B cell (primary cell): ENCODE measurements at regions not wholly inside any gene's neighbourhood (a gene's known extent, or its start where the extent isn't known, plus 50 kb on each side); places are given as distances from the start of the nearest gene placed in this dataset.

Source experiments
- EZH2 ChIP-seq: IDR thresholded peaks from 2 replicates; pipeline ENCODE4 v1.6.1; 2012; ENCODE audit warnings: borderline replicate concordance, low read depth, mild to moderate bottlenecking, moderate library complexity, low read length; ENCODE audit not compliant: insufficient read depth, poor library complexity, severe bottlenecking
- TF ChIP-seq, protein P1 (sequence below): fragments of 200-600 bp; IDR thresholded peaks from one replicate; pipeline ENCODE4 v1.8.0; 2022; ENCODE audit warnings: antibody characterized with exemption, mild to moderate bottlenecking

DNA sequence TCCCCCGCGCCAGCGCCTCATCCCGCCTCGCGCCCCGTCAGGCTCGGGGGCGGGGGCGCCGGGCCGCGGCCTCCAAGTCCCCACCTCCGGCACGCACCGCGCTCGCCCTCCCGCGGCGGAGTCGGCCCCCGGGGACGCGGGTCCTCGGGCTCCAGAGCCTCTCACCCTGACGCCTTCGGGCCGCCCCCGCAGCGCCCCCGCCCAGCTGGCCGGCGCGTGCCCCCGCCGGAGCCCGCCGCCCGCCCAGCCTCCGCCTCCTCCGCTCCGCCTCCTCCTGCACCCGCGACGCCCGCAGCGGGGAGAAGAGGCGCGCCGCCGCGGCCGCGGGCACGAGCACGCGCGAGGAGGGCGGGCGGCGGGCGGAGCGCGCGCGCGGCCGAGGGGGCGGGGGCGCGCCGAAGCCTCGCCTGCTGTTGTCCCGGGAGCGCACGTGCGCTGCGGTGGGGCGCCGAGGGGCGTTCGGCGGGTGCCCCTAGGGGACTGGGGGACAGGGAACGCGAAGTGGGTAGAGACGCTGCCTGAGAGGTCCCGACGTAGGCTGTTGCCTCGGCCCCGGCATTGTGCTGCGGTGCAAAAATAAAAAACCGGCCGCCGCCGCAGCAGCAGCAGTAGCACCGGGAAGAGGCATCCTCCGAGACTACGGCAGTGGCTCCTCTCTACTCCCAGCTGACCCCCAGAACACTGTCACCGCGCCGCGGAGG lies 87.4 kb upstream of the ARHGAP32 start:
- TF ChIP-seq, protein P1, sequence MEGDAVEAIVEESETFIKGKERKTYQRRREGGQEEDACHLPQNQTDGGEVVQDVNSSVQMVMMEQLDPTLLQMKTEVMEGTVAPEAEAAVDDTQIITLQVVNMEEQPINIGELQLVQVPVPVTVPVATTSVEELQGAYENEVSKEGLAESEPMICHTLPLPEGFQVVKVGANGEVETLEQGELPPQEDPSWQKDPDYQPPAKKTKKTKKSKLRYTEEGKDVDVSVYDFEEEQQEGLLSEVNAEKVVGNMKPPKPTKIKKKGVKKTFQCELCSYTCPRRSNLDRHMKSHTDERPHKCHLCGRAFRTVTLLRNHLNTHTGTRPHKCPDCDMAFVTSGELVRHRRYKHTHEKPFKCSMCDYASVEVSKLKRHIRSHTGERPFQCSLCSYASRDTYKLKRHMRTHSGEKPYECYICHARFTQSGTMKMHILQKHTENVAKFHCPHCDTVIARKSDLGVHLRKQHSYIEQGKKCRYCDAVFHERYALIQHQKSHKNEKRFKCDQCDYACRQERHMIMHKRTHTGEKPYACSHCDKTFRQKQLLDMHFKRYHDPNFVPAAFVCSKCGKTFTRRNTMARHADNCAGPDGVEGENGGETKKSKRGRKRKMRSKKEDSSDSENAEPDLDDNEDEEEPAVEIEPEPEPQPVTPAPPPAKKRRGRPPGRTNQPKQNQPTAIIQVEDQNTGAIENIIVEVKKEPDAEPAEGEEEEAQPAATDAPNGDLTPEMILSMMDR, result no peak
- TF ChIP-seq EZH2, result no peak
